ENCODE measurements at regions not wholly inside any gene's neighbourhood (a gene's known extent, or its start where the extent isn't known, plus 50 kb on each side); places are given as distances from the start of the nearest gene placed in this dataset.

DNA sequence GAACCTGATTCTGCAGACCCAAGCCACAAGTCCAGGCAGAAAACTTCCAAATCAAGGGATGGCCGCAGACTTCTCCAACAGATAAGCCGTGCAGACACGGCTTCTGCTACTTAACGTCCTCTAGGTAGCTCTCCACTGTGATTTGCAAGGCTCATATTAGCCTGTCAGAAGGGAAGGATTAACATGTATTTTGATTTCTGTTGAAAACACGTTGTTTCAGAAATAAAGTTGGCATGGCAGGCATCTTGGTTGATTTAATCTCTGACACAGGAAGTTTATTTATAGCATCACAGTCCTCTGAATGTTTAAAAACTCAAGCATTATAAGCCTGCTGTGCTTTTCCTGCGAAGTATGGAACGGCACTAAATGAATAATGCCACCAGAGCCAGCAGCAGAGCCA lies 166.8 kb upstream of the TOX3 start:
- Histone ChIP-seq H3K79me2 (ENCODE audit: insufficient read depth, low read length) (no peaks in the 10 kb centered on the region), H3K9me2 (replicated peaks; ENCODE audit: low read depth, low read length) (no peaks in the 10 kb centered on the region), H3K4me1 (ENCODE audit: insufficient read depth, low read length, poor library complexity, severe bottlenecking) (no peaks in the 10 kb centered on the region), H3K27me3 (ENCODE audit: insufficient read depth, low read length, poor library complexity, severe bottlenecking) (no peaks in the 10 kb centered on the region), H3K4me2 (ENCODE audit: low read depth, low read length, poor library complexity, severe bottlenecking) (no peak overlapping the region), H3F3A (ENCODE audit: low read depth) (no peaks in the 10 kb centered on the region), H3K36me3 (ENCODE audit: insufficient read depth, low read length) (no peaks in the 10 kb centered on the region), H3K9ac (ENCODE audit: low read depth, low read length, poor library complexity, severe bottlenecking) (no peak overlapping the region), H2AFZ (ENCODE audit: low read length) (no peak overlapping the region), H4K20me1 (ENCODE audit: insufficient read depth, low read length, poor library complexity, severe bottlenecking) (no peaks in the 10 kb centered on the region), H3K4me3 (ENCODE audit: low read length, poor library complexity, severe bottlenecking) (no peak overlapping the region), H3K9me3 (ENCODE audit: insufficient read depth, low read depth, low read length) (peaks cover 2% of the 10 kb centered on the region; the same call in 1 of the 2 replicates)
- TF ChIP-seq, protein P1, sequence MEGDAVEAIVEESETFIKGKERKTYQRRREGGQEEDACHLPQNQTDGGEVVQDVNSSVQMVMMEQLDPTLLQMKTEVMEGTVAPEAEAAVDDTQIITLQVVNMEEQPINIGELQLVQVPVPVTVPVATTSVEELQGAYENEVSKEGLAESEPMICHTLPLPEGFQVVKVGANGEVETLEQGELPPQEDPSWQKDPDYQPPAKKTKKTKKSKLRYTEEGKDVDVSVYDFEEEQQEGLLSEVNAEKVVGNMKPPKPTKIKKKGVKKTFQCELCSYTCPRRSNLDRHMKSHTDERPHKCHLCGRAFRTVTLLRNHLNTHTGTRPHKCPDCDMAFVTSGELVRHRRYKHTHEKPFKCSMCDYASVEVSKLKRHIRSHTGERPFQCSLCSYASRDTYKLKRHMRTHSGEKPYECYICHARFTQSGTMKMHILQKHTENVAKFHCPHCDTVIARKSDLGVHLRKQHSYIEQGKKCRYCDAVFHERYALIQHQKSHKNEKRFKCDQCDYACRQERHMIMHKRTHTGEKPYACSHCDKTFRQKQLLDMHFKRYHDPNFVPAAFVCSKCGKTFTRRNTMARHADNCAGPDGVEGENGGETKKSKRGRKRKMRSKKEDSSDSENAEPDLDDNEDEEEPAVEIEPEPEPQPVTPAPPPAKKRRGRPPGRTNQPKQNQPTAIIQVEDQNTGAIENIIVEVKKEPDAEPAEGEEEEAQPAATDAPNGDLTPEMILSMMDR (conservative IDR thresholded peaks at IDR 0.05; ENCODE audit: low read length) = no peak
- no peak for TF ChIP-seq EZH2phosphoT487 (IDR thresholded peaks at IDR 0.05; ENCODE audit: borderline replicate concordance)

DNA sequence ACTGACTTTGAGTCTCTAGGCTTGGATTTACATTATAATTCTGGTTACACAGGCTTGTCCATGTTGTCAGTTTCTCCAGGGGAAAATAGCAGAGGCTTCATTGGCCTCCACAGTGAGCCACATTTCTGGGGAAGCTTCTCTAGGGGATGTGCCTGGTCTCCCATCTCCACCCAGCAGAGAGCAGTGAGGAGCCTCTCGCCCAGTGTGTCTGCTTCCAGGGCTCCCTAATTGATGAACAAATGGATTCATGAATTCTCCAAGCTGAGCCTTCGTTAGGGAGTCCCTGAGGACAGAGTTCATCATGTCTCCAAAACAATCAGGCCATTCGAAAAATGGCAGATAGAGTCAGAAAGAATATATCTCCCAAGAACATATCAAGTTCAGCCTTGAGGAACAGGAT lies 162.4 kb upstream of the TOX3 start:
- Histone ChIP-seq H3K9me3 (ENCODE audit: insufficient read depth, low read depth, low read length) (peaks cover 2% of the 10 kb centered on the region; the same call in 1 of the 2 replicates), H3K4me2 (ENCODE audit: low read depth, low read length, poor library complexity, severe bottlenecking) (no peak overlapping the region), H3K9ac (ENCODE audit: low read depth, low read length, poor library complexity, severe bottlenecking) (no peak overlapping the region), H3K27me3 (ENCODE audit: insufficient read depth, low read length, poor library complexity, severe bottlenecking) (no peaks in the 10 kb centered on the region), H2AFZ (ENCODE audit: low read length) (no peak overlapping the region), H3K9me2 (replicated peaks; ENCODE audit: low read depth, low read length) (no peaks in the 10 kb centered on the region), H3K79me2 (ENCODE audit: insufficient read depth, low read length) (no peaks in the 10 kb centered on the region), H4K20me1 (ENCODE audit: insufficient read depth, low read length, poor library complexity, severe bottlenecking) (no peaks in the 10 kb centered on the region), H3K36me3 (ENCODE audit: insufficient read depth, low read length) (no peaks in the 10 kb centered on the region), H3K4me1 (ENCODE audit: insufficient read depth, low read length, poor library complexity, severe bottlenecking) (no peaks in the 10 kb centered on the region), H3K4me3 (ENCODE audit: low read length, poor library complexity, severe bottlenecking) (no peak overlapping the region), H3F3A (ENCODE audit: low read depth) (no peaks in the 10 kb centered on the region)
- TF ChIP-seq, protein P1 (conservative IDR thresholded peaks at IDR 0.05; ENCODE audit: low read length) = no peak
- TF ChIP-seq EZH2phosphoT487 (IDR thresholded peaks at IDR 0.05; ENCODE audit: borderline replicate concordance) = no peak

DNA sequence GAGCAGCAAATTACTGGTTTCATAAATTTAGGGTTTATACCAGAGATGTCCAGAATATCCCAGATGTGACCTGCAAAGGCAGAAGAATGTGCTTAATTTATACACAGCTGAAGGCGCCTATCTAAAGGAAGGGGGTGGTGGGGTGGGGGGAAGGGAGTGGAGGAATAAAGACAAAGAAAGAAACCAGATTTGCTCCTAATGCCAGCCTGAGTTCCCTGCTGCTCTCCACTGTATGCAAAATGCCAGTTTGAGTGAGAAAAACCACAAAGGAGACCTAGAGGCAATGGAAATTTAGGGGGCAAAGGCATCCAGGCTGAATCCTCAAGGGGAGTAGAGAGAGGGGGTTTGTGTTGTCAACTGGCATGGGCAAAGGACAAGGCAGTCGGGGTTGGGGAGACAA lies 161.5 kb upstream of the TOX3 start:
- Histone ChIP-seq H3K79me2 (ENCODE audit: insufficient read depth, low read length) (no peaks in the 10 kb centered on the region), H3K27me3 (ENCODE audit: insufficient read depth, low read length, poor library complexity, severe bottlenecking) (no peaks in the 10 kb centered on the region), H3K4me3 (ENCODE audit: low read length, poor library complexity, severe bottlenecking) (no peak overlapping the region), H4K20me1 (ENCODE audit: insufficient read depth, low read length, poor library complexity, severe bottlenecking) (no peaks in the 10 kb centered on the region), H3K4me2 (ENCODE audit: low read depth, low read length, poor library complexity, severe bottlenecking) (no peak overlapping the region), H3K9me2 (replicated peaks; ENCODE audit: low read depth, low read length) (no peaks in the 10 kb centered on the region), H2AFZ (ENCODE audit: low read length) (no peak overlapping the region), H3K36me3 (ENCODE audit: insufficient read depth, low read length) (no peaks in the 10 kb centered on the region), H3K9me3 (ENCODE audit: insufficient read depth, low read depth, low read length) (0 out of 2 replicates have a peak, but pooled peaks cover 2% of the 10 kb centered on the region), H3F3A (ENCODE audit: low read depth) (no peaks in the 10 kb centered on the region), H3K9ac (ENCODE audit: low read depth, low read length, poor library complexity, severe bottlenecking) (no peak overlapping the region), H3K4me1 (ENCODE audit: insufficient read depth, low read length, poor library complexity, severe bottlenecking) (no peaks in the 10 kb centered on the region)
- TF ChIP-seq EZH2phosphoT487 (IDR thresholded peaks at IDR 0.05; ENCODE audit: borderline replicate concordance) = no peak
- TF ChIP-seq, protein P1 (conservative IDR thresholded peaks at IDR 0.05; ENCODE audit: low read length) = no peak

All from Loucy (cell line).